CD4-positive, alpha-beta T cell (primary cell): ENCODE measurements at regions not wholly inside any gene's neighbourhood (a gene's known extent, or its start where the extent isn't known, plus 50 kb on each side); places are given as distances from the start of the nearest gene placed in this dataset.

Experiments used
- ATAC-seq: fragments of 200-7000 bp; cut with Tn5 transposase; one replicate; pipeline ENCODE4 v1.10.0; 2022; ENCODE audit warnings: mild to moderate bottlenecking; ENCODE audit not compliant: poor library complexity
- CTCF ChIA-PET: fragments of 350-600 bp; sonication (Branson Sonifier 250); formaldehyde crosslinking; loops from one replicate; lab custom pipeline; 2021; ENCODE audit warnings: antibody characterized with exemption, inconsistent platforms; lab: Charles Lee
- POLR2A ChIA-PET: fragments of 350-600 bp; sonication (Branson Sonifier 250); formaldehyde crosslinking; loops from one replicate; lab custom pipeline; 2021; ENCODE audit warnings: antibody characterized with exemption, inconsistent platforms; lab: Charles Lee
- DNase-seq, 14 experiments: peaks; one replicate each; pipeline ENCODE4 v3.0.0-alpha.2; 2013 to 2020; ENCODE audit warnings: mixed read lengths in 2 of 14
- H3K27ac ChIP-seq, 2 donors: one replicate each; pipeline versions ENCODE4 v1.5.1 to v1.7.0; 2013; ENCODE audit warnings: low read length in 2 of 2, low read depth in 1 of 2, mild to moderate bottlenecking in 1 of 2
- H3K27me3 ChIP-seq, 2 experiments: 1 replicate in 1 of 2; 2 replicates in 1 of 2; pipeline versions ENCODE4 v1.6.1 to v1.7.0; 2013; ENCODE audit warnings: low read length in 2 of 2, control low read depth in 1 of 2, mild to moderate bottlenecking in 1 of 2, moderate library complexity in 1 of 2; ENCODE audit not compliant: insufficient read depth in 2 of 2, control insufficient read depth in 1 of 2
- H3K36me3 ChIP-seq: one replicate; pipeline ENCODE4 v1.6.1; 2013; ENCODE audit warnings: low read length, control low read depth; ENCODE audit not compliant: insufficient read depth
- H3K4me1 ChIP-seq: one replicate; pipeline ENCODE4 v1.6.1; 2013; ENCODE audit warnings: low read length, control low read depth; ENCODE audit not compliant: insufficient read depth
- H3K4me3 ChIP-seq: one replicate; pipeline ENCODE4 v1.5.1; 2013; ENCODE audit warnings: mild to moderate bottlenecking, low read length, moderate library complexity
- H3K9me3 ChIP-seq, 2 experiments: 1 replicate in 1 of 2; 2 replicates in 1 of 2; pipeline versions ENCODE4 v1.6.1 to v1.7.0; 2013; ENCODE audit warnings: low read length in 2 of 2, mild to moderate bottlenecking in 2 of 2, control low read depth in 1 of 2, moderate library complexity in 1 of 2; ENCODE audit not compliant: control insufficient read depth in 1 of 2, insufficient read depth in 1 of 2
- H3K27ac Mint-ChIP-seq: one replicate; pipeline ENCODE4 v1.8.0; 2020; ENCODE audit warnings: mixed read lengths
- H3K27me3 Mint-ChIP-seq: one replicate; pipeline ENCODE4 v1.8.0; 2021; ENCODE audit warnings: mixed read lengths
- H3K36me3 Mint-ChIP-seq: one replicate; pipeline ENCODE4 v1.8.0; 2021; ENCODE audit warnings: low read depth, mixed read lengths
- H3K4me1 Mint-ChIP-seq: one replicate; pipeline ENCODE4 v1.8.0; 2021; ENCODE audit warnings: low read depth, mixed read lengths
- H3K4me3 Mint-ChIP-seq: one replicate; pipeline ENCODE4 v1.8.0; 2020; ENCODE audit warnings: mild to moderate bottlenecking, mixed read lengths
- H3K9me3 Mint-ChIP-seq: one replicate; pipeline ENCODE4 v1.8.0; 2020; ENCODE audit warnings: mixed read lengths
- CTCF ChIP-seq: fragments of 200-600 bp; IDR thresholded peaks from one replicate; pipeline ENCODE4 v1.8.0; 2022; ENCODE audit warnings: antibody characterized with exemption, mild to moderate bottlenecking
- intact Hi-C, 2 experiments: fragments of 100-400 bp; cut with DNase I in 1 of 2; cut with micrococcal nuclease in 1 of 2; formaldehyde crosslinking; loops; one replicate each; pipeline versions ENCODE4 v1.15.1 to v1.9.0; 2023 to 2025; cut with DNase I, micrococcal nuclease

- H3K36me3 ChIP-seq, result no peaks in the 10 kb centered on the region
- no peaks in the 10 kb centered on the region for H3K36me3 Mint-ChIP-seq
- no peak overlapping the region for H3K27ac Mint-ChIP-seq
- ChIA-PET POLR2A (no interaction called here), CTCF (no interaction called here)
- ATAC-seq (no peak), DNase-seq (no peak)
- no peaks in the 10 kb centered on the region for H3K9me3 Mint-ChIP-seq
- peaks cover 19% of the 10 kb centered on the region for H3K27me3 Mint-ChIP-seq
- TF ChIP-seq CTCF, result no peak
- no peak overlapping the region for H3K4me3 ChIP-seq
- no peaks in the 10 kb centered on the region for H3K9me3 ChIP-seq
- no peaks in the 10 kb centered on the region for H3K4me1 Mint-ChIP-seq
- intact Hi-C loops, result no loop called here
- no peak overlapping the region for H3K27ac ChIP-seq
- H3K4me1 ChIP-seq, result peaks cover 7% of the 10 kb centered on the region
- H3K4me3 Mint-ChIP-seq, result no peak overlapping the region
- peaks cover 7 to 16% of the 10 kb centered on the region in 2 experiments for H3K27me3 ChIP-seq
These were observed 62.8 kb upstream of the DYNLT3 start for GRCh38 chrX:37910186-37910585.

GRCh38 chrX:37912304-37912703 is 64.9 kb upstream of the DYNLT3 start:
- no peak for TF ChIP-seq CTCF
- Mint-ChIP-seq H3K4me3 (no peak overlapping the region), H3K36me3 (no peaks in the 10 kb centered on the region), H3K27ac (no peak overlapping the region), H3K27me3 (peaks cover 3% of the 10 kb centered on the region), H3K4me1 (no peaks in the 10 kb centered on the region), H3K9me3 (no peaks in the 10 kb centered on the region)
- Histone ChIP-seq H3K27me3 (no peaks in the 10 kb centered on the region), H3K27ac (no peak overlapping the region), H3K9me3 (no peaks in the 10 kb centered on the region), H3K4me3 (no peak overlapping the region), H3K4me1 (no peaks in the 10 kb centered on the region), H3K36me3 (no peaks in the 10 kb centered on the region)
- ATAC-seq, result no peak
- intact Hi-C loops, result no loop called here
- CTCF ChIA-PET, result no interaction called here
- DNase-seq, result peak in 1 of 14 experiments; percentile 1
- POLR2A ChIA-PET, result no interaction called here

- Mint-ChIP-seq H3K4me1 (no peaks in the 10 kb centered on the region), H3K9me3 (no peaks in the 10 kb centered on the region), H3K36me3 (no peaks in the 10 kb centered on the region), H3K27ac (no peak overlapping the region), H3K4me3 (no peak overlapping the region), H3K27me3 (no peaks in the 10 kb centered on the region)
- no peak for DNase-seq
- no peak overlapping the region for H3K27ac ChIP-seq
- H3K9me3 ChIP-seq, result no peaks in the 10 kb centered on the region
- ChIA-PET CTCF (no interaction called here), POLR2A (no interaction called here)
- H3K4me1 ChIP-seq, result no peaks in the 10 kb centered on the region
- no peaks in the 10 kb centered on the region for H3K36me3 ChIP-seq
- no peak for ATAC-seq
- H3K4me3 ChIP-seq, result no peak overlapping the region
- H3K27me3 ChIP-seq, result no peaks in the 10 kb centered on the region
- intact Hi-C loops, result no loop called here
- TF ChIP-seq CTCF, result no peak
These were observed 65.4 kb upstream of the DYNLT3 start for GRCh38 chrX:37912777-37913176.
